Activated CD8-positive, alpha-beta memory T cell treated with anti-CD3 and anti-CD28 coated beads, Interleukin-2, amount 50 U/mL, for 1 hour (primary cell): ENCODE measurements at regions not wholly inside any gene's neighbourhood (a gene's known extent, or its start where the extent isn't known, plus 50 kb on each side); places are given as distances from the start of the nearest gene placed in this dataset.

Experiments
- DNase-seq: peaks from one replicate; pipeline ENCODE4 v3.0.0-alpha.2; 2020; ENCODE audit errors: extremely low read depth

DNA sequence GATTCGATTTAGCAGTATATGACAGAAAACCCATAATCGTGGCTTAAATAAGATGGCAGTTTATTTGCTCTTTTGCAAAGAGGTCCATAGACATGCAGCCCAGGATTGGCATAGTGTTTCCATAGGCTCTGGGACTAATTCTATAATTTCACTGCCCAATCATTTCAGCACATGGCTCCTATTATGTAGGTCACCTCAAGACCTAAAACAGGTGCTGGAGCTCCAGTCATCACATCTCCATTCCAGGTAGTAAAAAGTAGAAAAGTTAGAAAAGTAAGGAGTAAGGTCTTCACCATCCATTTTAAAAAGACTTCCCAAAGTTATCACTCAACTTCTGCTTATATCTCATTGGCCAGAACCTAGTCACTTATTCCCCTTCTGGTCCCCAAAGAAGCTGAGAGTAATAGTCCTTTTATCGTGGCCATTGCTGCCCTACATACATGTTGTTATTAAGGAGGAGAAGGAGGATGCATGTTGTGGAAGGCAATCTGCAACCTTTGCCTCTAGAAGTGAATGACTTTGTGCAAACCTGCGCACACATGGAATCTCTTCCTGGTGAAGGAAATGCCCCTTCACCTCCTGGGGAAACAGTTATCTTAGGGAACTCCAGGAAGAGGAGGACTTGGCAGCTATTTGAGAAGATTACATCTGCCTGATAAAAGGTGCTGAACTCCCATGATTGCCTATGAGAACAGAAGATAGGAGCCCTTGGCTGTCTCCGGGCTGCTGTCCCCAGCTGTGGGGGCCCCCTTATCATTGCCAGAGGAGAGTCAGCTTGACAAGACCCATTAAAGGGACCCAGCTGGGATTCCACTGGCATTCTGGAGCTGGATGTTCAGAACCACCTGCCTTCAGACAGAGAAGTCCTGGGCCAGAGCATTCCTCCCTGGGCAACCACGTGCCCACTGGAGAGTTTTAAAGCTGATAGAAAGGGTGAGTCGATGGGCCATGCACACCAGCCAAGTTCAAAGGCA, 330.6 kb upstream of the ZMIZ1 start:
- DNase-seq = no peak

DNA sequence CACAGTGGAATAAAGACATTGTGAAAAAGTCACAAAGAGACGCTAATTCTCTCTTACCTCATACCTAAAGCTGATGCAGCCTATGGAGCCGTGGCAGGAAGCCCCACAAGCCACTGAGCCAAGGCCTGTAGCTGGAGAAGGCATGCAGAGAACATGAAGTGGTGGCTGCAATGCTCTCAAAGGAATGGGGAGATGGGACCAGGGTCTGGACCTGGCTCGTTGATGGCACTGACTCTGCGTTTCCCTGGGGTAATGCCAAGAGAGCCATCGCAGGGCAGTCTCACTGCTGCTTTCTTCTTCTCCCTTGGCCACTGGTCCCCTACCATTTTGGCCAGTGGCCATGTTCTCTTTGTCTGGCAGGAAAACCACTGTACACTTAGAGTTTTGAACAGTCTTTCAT, 329.9 kb upstream of the ZMIZ1 start:
- DNase-seq = no peak

DNA sequence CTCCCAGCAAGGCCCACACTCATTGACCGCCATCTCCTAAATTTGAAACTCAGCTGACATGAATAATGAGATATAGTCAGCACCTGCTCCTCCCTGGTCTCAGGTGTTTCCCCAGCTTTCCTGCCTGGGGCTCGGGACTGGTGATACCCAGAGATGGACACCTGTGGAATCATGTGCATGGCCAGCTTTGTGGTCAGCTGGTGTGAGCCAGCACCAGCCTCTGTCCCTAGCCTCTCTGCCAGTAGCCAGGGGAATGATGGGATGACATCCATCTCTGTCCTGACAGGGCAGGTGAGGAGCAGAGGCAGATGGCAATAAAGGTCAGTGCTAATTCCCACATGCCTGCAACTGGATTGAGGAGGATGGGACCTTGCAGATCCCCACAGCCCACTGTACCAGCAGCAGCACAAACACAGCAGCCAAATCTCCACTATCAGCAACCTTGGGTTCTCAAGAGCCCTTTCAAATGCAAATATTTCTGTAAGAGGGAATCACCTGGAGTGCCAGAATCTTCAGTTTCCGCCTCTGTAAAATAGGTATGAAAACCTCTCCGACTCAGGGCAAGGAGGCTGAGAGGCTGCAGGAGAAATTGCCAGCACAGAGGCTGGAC, 329.2 kb upstream of the ZMIZ1 start:
- DNase-seq = no peak

DNA sequence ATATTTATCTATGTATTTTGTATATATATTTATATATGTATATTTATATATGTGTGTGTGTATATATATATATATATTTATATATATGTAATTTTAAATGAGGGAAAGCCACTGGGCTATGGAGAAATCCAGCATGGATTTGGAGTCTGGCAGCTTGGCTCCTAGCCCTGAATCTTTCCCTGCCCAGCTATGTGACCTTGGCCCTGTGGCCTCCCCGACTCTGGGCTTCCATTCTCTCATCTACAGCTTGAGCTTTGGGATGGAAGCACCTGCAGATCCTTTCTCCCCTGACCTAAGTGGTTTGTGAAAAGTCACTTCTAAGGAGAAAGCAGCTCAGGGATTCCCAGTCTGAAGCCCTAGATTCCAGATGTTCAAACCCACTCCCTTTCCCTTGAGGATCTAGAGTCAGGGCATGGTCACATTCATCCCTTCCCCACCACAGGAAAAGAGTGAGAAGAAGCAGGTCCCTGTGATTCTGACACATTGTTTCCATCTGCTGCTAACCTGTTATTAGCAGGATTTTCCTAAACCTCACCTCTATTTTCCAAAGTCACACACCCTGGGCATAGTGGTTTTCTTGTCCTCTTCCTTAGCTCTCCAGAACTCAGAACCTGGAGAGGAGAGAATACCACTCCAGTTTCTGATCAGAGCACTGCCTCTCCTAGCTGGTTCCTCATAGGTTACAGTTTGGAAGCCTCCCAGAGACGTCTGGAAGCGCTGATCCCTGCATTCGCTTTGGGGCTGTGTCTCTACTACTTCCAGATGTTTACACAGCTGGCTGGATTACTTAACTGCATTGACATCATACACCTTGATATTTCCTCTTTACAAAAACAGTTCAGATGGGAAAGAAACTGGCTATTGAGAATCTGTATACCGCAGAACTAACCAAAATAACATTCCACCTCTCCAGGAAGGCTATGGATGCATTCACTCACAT, 327.5 kb upstream of the ZMIZ1 start:
- no peak for DNase-seq

DNA sequence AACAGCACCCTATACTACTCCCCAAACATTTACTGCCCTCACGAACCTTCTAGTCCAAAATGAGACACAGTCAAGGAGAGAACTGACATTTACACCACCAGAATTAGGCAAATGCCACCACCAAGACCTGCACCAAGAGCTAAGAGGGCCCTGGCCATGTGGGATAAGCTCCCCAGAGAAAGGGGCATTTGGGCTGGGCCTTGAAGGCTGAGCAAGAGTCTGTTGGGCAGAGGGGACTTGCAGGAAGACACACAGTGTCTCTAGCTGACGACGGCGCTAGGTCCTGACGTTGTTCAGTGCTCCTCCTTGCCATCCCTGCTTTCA, 326.4 kb upstream of the ZMIZ1 start:
- DNase-seq = no peak

DNA sequence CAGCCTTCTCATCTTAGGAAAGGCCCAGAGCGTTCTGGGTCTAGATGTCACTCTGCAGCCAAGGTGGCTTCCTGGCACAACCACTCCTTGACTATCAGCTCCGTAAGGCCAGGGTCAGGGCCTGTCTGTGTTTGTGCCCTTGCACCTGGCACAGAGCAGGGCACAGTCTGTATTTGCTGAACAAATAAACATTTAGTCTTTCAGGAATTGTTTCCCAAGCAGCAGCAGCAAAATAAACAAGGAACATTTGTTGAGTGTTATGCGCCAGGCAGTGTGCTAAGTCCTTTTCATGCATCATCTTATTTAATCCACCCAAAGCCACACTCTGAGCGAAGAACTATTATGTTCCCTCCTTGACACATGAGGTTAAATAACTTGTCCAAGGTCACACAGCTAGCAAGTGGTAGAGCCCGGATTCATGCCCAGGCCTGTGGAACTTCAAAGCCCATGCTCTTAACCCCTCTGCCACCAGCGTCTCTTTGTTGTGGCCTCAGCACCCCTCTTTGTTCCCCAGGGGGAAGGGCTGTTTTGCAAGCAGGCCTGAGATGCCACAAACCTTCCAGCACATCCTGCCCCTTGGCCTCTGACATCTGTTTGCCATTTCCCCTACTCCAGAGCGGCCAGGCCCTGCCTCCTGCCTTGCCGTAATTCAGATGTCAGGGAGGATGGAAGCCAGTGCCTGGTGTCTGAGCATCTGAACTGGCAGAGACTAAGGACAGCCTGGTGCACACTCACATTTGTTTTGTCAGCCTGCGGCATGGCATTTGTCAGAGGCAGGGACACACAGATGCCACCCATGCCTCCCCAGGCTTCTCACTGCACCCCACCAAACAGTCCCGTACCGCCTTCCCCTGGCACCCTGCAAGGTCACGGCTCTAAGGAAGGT, 325.8 kb upstream of the ZMIZ1 start:
- no peak for DNase-seq

DNA sequence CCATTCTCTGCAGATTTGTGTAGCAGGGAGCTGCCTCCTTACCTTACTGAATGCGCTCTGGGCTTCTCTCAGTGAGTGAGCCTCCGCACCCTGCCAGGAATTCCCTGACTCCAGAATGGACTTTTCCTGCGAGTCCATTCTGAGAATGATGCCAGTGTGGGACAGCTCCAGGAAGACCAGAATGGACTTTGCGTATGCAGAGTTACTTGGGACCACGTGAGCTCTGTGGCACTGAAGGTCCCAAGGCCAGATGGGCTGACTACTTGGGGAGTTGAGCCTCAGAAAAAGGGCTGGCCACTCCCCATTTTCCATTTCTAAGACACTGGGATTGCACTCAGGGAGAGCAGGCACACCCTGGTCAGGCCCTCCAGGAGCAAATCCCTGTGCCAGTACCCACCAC, 324.7 kb upstream of the ZMIZ1 start:
- no peak for DNase-seq

DNA sequence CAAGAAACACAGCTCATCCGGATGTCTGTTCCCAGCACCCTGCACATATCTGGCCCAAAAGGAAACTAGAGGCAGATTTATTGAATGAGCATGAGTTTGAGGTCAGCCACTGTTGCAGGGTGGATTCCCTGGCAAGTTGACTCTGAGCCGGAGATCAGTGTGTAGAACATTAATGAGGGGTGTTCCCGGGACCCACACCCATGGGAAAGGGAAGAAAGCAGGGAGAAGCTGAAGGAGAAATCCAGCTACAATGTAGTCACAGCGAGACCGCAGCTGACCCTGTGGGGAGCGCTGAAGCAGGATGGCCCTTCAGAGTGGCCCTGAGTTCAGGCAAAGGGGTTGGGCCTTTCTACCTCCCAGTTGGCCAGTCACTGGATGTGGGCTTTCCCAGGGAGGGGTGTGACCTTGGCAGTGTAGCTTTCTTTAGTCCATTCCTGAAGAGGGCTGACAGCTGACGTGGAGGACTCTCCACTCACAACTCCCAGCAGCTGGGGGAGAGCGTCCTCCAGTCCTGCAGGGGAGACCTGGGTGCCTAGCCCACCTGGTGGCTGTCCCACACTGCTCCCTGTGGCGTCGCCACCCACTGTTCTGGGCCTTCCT, 324.2 kb upstream of the ZMIZ1 start:
- DNase-seq = no peak

DNA sequence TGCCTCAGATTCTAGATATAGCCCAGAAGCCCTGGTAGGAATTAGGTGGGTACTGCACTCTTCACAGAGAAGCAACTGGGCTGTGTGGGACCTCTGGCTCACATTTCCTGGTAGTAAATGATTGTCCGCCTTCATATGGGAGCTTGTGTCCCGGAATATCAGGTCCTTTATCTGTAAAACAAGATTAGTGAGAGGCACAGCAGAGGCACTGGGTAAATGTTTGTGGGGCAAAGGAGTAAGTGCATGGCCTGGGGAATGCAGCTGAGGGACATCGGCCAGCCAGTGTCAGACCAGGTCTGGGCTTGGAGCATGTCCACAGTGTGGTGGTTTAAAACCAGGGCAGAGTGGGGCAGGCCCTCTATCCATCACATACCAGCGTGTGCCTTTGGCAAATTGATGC, 323.3 kb upstream of the ZMIZ1 start:
- DNase-seq = no peak

DNA sequence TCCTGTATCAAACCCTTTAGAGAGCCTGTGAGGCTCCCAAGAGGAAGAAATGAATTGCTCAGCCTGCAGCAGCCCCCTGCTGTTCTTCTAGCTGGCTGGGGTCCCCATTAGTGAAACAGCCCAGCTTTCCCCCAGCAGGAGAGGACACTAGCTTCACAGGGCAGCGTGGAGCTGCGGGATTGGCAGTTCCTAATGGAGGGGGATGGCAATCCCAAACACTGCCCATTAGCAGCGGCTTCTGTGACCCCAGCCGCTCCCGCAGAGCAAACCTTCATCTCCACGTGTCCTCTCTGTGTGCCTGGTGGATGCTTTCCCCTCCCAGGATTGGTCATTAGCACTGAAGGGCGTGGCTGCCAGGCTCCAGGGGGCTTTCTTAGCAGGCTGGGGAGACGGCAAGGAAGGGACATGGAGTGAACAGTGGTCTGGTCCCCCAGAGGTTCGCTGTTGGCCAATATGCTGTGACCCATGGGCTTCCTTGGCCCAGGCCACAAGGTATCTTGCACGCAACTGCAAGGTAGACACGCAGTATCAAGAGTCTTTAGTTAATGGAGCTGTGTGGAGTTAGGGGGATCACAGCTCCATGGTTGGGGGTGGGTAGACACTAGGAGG, 322.5 kb upstream of the ZMIZ1 start:
- DNase-seq = no peak

DNA sequence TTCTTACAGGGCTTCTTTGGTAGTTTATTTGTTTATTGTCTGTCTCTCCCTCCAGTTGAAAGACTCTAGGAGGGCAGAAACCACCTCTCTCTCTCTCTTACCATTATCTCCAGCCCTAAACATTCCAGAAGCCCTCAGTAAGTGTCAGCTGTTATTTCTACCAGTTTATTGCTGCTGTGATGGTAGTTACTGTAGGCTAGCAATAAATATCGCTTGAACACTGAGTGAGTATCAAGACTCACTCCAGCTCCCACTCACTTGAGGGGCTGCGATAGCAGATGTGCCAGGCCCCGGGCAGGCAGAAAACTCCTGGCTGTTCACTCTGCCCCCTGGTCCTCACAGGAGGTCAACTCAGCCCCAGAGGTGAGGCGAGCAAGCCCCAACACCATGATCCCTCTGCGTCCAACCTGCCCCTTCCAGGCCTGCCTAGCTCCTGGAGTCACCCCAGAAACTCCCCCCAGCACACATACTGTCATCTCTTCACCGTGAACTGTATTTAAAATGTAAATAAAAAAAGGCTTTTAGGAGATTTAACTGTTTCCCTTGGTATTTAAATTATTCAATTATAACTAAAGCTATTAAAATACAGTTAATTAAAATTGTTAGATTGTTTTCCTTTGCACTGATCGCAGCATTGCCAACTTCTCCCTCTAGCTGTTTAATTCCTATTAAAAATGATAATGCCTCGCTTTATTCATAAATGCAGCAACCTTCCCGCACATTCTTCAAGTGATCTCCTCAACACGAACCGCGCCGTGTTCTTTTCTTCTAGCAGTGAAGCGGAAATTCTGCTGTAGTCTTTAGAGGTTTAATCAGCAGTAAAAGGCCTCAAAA, 321.1 kb upstream of the ZMIZ1 start:
- DNase-seq = no peak

DNA sequence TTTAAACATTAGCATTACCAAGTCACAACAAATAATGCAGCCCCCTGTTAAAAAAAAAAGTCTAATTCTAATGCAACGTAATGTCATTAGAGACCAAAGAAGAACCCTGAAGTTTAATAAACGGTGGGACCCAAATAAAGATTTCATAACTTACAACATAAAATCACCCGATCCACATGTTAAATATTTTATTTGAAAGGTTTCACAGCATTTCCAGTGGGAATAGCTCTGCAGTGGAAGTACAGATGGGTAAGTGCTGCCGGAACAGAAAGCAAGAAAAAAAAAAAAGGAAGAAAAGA, 320.6 kb upstream of the ZMIZ1 start:
- no peak for DNase-seq

DNA sequence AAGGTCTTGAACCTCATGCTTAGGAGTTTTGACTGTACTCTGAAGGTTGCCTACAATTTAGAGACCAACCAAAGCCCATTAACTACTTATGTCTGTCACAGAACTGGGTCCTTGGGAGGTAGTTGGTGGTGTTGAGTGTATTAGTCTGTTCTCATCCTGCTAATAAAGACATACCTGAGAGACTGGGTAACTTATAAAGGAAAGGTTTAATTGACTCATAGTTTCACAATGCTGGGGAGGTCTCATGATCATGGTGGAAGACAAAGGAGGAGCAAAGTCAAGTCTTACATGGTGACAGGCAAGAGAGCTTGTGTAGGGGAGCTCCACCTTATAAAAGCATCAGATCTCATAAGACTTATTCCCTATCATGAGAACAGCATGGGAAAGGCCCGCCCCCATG, 319.6 kb upstream of the ZMIZ1 start:
- DNase-seq = no peak

DNA sequence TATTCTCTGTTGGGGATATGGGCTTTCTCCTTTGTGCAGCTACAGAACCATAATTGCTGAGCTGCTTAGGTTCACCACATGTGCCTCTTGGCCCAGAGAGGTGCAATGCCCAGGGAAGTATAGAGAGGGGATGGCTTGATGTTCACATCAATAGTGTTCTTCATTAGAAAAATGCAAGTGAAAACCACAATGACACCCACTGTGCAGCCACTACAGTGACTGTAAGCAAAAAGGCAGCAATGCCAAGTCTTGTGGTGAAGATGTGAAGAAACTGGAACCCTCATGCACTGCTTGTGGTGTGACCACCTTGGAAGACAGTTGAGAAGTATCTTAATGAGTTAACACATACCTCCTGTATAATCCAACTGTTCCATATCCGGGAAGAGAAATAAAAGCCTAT, 318.9 kb upstream of the ZMIZ1 start:
- no peak for DNase-seq

DNA sequence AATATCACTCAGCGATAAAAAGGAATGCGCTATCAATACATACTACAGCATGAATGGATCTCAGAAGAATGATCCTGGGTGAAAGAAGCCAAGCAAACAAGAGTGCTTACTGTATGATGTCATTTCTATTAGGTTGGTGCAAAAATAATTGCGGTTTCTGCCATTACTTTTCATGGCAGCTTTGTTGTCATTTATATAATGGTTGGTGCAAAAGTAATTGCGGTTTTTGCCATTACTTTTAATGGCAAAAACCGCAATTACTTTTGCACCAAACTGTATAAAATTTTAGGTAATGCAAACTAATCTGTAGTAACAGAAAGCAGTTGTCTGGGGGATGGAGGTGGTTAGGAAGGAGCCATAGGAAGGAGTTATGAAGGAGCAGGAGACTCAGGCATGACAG, 318.3 kb upstream of the ZMIZ1 start:
- DNase-seq = no peak

DNA sequence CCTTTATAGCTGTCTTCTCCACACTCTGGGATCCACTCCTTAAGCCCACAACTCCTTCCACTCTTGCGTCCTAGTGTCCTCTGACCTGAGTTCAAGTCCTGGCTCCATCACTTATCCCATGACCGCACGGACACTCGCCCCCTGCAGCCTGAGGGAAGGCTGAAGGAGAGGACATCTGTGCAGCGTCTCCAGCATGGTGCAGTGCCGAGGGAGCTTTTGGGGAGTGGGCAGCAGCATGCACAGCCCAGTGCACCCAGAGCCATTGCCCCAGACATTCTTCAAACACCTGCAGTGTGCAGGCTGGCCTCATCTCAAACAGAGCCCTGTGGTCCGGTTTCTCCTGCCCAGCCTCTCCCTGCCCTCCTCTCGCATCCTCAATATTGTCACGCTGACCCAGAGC, 317.1 kb upstream of the ZMIZ1 start:
- no peak for DNase-seq

DNA sequence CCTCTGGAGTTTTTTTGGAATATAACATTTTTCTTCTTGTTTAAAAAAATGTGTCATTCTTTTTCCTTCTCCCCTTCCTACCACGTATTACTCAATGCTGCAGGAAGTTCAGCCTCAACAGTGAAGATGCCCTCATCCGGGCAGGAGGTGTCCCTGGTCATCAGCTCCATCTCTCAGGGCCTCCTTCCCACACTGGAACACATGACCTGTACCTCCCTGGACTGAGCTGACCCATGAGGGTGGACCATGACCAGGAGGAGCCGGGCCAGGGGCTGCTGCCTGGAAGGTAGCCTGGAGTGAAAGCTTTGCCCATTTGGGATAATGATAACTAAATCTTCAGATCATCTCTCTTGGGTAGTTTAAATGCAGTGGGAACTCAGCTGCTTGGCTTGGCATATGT, 316.5 kb upstream of the ZMIZ1 start:
- DNase-seq = no peak

DNA sequence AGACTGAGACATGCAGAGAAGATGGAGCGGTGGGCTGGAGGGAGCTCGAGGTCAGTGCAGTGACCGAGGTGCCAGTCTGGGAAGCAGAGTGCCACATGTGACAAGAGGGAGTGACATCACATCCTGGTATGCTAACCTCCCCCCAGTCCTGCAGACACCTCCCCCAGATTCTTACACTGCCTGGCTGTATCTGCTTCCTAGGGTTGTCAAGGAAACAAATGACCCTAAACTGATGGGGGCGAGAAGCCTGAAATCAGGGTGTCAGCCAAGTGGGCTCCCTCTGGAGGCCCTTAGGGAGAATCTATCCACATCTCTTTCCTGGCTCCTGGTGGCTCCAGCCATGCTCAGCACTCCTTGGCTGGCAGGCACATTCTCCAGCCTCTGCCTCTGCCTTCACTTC, 316.1 kb upstream of the ZMIZ1 start:
- DNase-seq = no peak

DNA sequence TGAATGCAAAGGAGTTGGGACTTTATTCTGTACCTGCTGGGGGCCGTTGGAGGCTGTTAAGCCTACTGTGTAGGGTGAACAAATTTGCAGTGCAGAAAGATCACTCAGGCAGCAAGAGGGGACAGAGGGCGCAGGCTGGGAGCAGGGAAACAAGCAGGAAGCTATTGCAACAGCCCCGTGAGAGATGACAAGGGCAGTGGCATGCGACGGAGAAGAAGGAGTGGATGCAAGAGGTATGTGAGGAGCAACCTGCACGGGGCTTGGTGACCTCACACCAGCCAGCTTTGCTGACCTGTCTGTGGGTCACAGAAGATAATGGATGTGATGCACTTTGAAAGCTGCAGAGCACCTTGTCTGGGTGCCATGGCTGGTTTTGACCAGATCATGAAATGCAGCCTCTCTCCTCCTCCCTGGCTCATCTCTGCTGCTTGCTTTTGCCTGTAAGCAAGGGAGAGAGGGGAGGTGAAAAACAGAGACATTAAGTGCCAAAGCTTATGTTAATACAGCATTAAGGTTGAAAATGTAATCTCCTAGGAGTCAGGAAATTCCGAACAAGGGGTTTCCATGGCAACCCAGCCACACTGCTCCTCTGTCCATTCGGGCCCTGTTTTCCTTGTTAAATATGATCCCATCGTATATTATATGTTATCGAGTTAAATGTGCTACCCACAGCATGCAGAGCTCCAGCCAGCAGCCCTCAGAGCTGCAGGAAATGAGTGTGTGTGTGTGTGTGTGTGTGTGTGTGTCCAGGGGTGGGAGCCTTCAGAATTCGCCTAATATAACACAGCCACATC, 314.3 kb upstream of the ZMIZ1 start:
- no peak for DNase-seq
